Neuronal stem cell (in vitro differentiated cells): ENCODE measurements at regions not wholly inside any gene's neighbourhood (a gene's known extent, or its start where the extent isn't known, plus 50 kb on each side); places are given as distances from the start of the nearest gene placed in this dataset.

Source experiments
- DNase-seq: peaks from one replicate; pipeline ENCODE4 v3.0.0-alpha.2; 2013; ENCODE audit warnings: low spot score
- H2AFZ ChIP-seq: one replicate; pipeline ENCODE4 v1.6.1; 2013; ENCODE audit warnings: mild to moderate bottlenecking, low read length, inconsistent platforms
- H2AK5ac ChIP-seq: 2 replicates; pipeline ENCODE4 v1.6.1; 2013; ENCODE audit warnings: low read depth, mild to moderate bottlenecking, inconsistent platforms, low read length, moderate library complexity, mixed read lengths
- H2BK120ac ChIP-seq: 2 replicates; pipeline ENCODE4 v1.6.1; 2013; ENCODE audit warnings: low read depth, mild to moderate bottlenecking, inconsistent platforms, low read length, moderate library complexity, mixed read lengths
- H2BK12ac ChIP-seq: one replicate; pipeline ENCODE4 v1.6.1; 2013; ENCODE audit warnings: low read length, inconsistent platforms
- H2BK15ac ChIP-seq: 2 replicates; pipeline ENCODE4 v1.6.1; 2013; ENCODE audit warnings: mild to moderate bottlenecking, low read length, inconsistent platforms, mixed read lengths
- H2BK5ac ChIP-seq: one replicate; pipeline ENCODE4 v1.6.1; 2013; ENCODE audit warnings: inconsistent platforms, mild to moderate bottlenecking, low read length, moderate library complexity
- H3K14ac ChIP-seq: one replicate; pipeline ENCODE4 v1.6.1; 2013; ENCODE audit warnings: low read length, inconsistent platforms
- H3K18ac ChIP-seq: 2 replicates; pipeline ENCODE4 v1.6.1; 2013; ENCODE audit warnings: low read length, inconsistent platforms
- H3K23ac ChIP-seq: 2 replicates; pipeline ENCODE4 v1.6.1; 2013; ENCODE audit warnings: low read depth, mild to moderate bottlenecking, mixed read lengths, low read length, inconsistent platforms; ENCODE audit not compliant: poor library complexity
- H3K27ac ChIP-seq: replicated peaks from 3 replicates; pipeline ENCODE4 v1.5.1; 2013; ENCODE audit warnings: low read length, inconsistent platforms
- H3K27me3 ChIP-seq, 3 experiments: 2 replicates each; pipeline ENCODE4 v1.6.1; 2013; ENCODE audit warnings: low read length in 3 of 3, mild to moderate bottlenecking in 2 of 3, inconsistent platforms in 1 of 3, low read depth in 1 of 3, mixed read lengths in 1 of 3, moderate library complexity in 1 of 3; ENCODE audit not compliant: control insufficient read depth in 3 of 3, insufficient read depth in 3 of 3
- H3K36me3 ChIP-seq, 2 donors: replicated peaks in 1 of 2; 2 replicates each; pipeline ENCODE4 v1.6.1; 2013; ENCODE audit warnings: low read length in 2 of 2; ENCODE audit not compliant: control insufficient read depth in 2 of 2, insufficient read depth in 2 of 2
- H3K4ac ChIP-seq: 2 replicates; pipeline ENCODE4 v1.6.1; 2013; ENCODE audit warnings: inconsistent platforms, mild to moderate bottlenecking, low read length, moderate library complexity
- H3K4me1 ChIP-seq, 2 donors: 1 replicate in 1 of 2; 2 replicates in 1 of 2; pipeline ENCODE4 v1.6.1; 2013; ENCODE audit warnings: low read length in 2 of 2, low read depth in 1 of 2; ENCODE audit not compliant: control insufficient read depth in 2 of 2, insufficient read depth in 1 of 2
- H3K4me2 ChIP-seq: one replicate; pipeline ENCODE4 v1.6.1; 2013; ENCODE audit warnings: mild to moderate bottlenecking, low read length, inconsistent platforms; ENCODE audit not compliant: insufficient read depth, poor library complexity, severe bottlenecking
- H3K4me3 ChIP-seq, 2 donors: 2 replicates each; pipeline ENCODE4 v1.5.1; 2013; ENCODE audit warnings: low read length in 2 of 2, mild to moderate bottlenecking in 2 of 2, inconsistent platforms in 1 of 2, moderate library complexity in 1 of 2
- H3K79me1 ChIP-seq: one replicate; pipeline ENCODE4 v1.6.1; 2013; ENCODE audit warnings: low read depth, mild to moderate bottlenecking, inconsistent platforms, low read length, moderate library complexity
- H3K9ac ChIP-seq: one replicate; pipeline ENCODE4 v1.6.1; 2013; ENCODE audit warnings: mild to moderate bottlenecking, low read depth, low read length, inconsistent platforms; ENCODE audit not compliant: poor library complexity
- H3K9me3 ChIP-seq, 2 donors: replicated peaks in 1 of 2; 2 replicates each; pipeline versions ENCODE3 to v1.6.1; 2013; ENCODE audit warnings: low read length in 2 of 2, mild to moderate bottlenecking in 2 of 2, inconsistent platforms in 1 of 2, low read depth in 1 of 2, mixed read lengths in 1 of 2, moderate library complexity in 1 of 2; ENCODE audit not compliant: control insufficient read depth in 2 of 2, insufficient read depth in 1 of 2
- H4K8ac ChIP-seq: one replicate; pipeline ENCODE4 v1.6.1; 2013; ENCODE audit warnings: low read depth, mild to moderate bottlenecking, inconsistent platforms, low read length, moderate library complexity
- H4K91ac ChIP-seq: one replicate; pipeline ENCODE4 v1.6.1; 2013; ENCODE audit warnings: low read length, low read depth, mild to moderate bottlenecking, inconsistent platforms; ENCODE audit not compliant: poor library complexity
- WGBS, 2 donors: extraction: QIAGEN DNeasy Blood & Tissue Kit; methylation state at CpG; one replicate each; pipeline ENCODE4 v1.1.7; 2013; ENCODE audit warnings: missing lambda C conversion rate in 2 of 2, mixed read lengths in 1 of 2; ENCODE audit not compliant: insufficient read length in 2 of 2, insufficient replicate concordance in 1 of 2; ENCODE audit errors: extremely low coverage in 2 of 2; 5-methylcytosine and 5-hydroxymethylcytosine counted together

GRCh38 chr4:176579226-176579625, 213.5 kb downstream of the VEGFC start:
- H2AFZ ChIP-seq = no peak overlapping the region
- H3K18ac ChIP-seq = no peak overlapping the region
- peaks cover 1% of the 10 kb centered on the region for H3K79me1 ChIP-seq
- no peak overlapping the region for H3K27ac ChIP-seq
- H3K4me3 ChIP-seq = no peak overlapping the region
- H3K36me3 ChIP-seq = no peaks in the 10 kb centered on the region
- H2BK12ac ChIP-seq = no peak overlapping the region
- no peak overlapping the region for H2BK15ac ChIP-seq
- WGBS, 2 donors = no CpG with 5 or more reads among the region's 6 CpGs
- H2BK120ac ChIP-seq = no peak overlapping the region
- H3K14ac ChIP-seq = no peak overlapping the region
- no peak overlapping the region for H4K8ac ChIP-seq
- H3K27me3 ChIP-seq = no peaks in the 10 kb centered on the region
- no peak overlapping the region for H3K23ac ChIP-seq
- no peak overlapping the region for H3K4ac ChIP-seq
- H2AK5ac ChIP-seq = no peak overlapping the region
- no peak overlapping the region for H4K91ac ChIP-seq
- no peak overlapping the region for H3K4me2 ChIP-seq
- H2BK5ac ChIP-seq = no peak overlapping the region
- no peaks in the 10 kb centered on the region for H3K4me1 ChIP-seq
- no peak overlapping the region for H3K9ac ChIP-seq
- H3K9me3 ChIP-seq = no peaks in the 10 kb centered on the region
- no peak for DNase-seq

- Histone ChIP-seq H3K9me3 (no peaks in the 10 kb centered on the region), H2BK12ac (no peak overlapping the region), H3K27me3 (no peaks in the 10 kb centered on the region), H3K36me3 (no peaks in the 10 kb centered on the region), H3K23ac (no peak overlapping the region), H2AK5ac (no peak overlapping the region), H4K91ac (no peak overlapping the region), H3K27ac (no peak overlapping the region), H3K4ac (no peak overlapping the region), H3K79me1 (no peaks in the 10 kb centered on the region), H3K18ac (no peak overlapping the region), H4K8ac (no peak overlapping the region), H3K14ac (no peak overlapping the region), H3K4me1 (no peaks in the 10 kb centered on the region), H3K4me2 (no peak overlapping the region), H3K4me3 (no peak overlapping the region), H2AFZ (no peak overlapping the region), H3K9ac (no peak overlapping the region), H2BK120ac (no peak overlapping the region), H2BK15ac (no peak overlapping the region), H2BK5ac (no peak overlapping the region)
- WGBS, 2 donors = 100% methylated on average over 1 of the region's 5 CpGs
- DNase-seq = no peak
Observed at GRCh38 chr4:176583278-176583677, 209.4 kb downstream of the VEGFC start.

- Histone ChIP-seq H2AFZ (no peak overlapping the region), H3K4me2 (no peak overlapping the region), H2BK15ac (no peak overlapping the region), H2BK120ac (no peak overlapping the region), H2BK5ac (no peak overlapping the region), H2AK5ac (no peak overlapping the region), H3K79me1 (no peaks in the 10 kb centered on the region), H3K18ac (no peak overlapping the region), H3K4ac (no peak overlapping the region), H3K4me3 (no peak overlapping the region), H3K14ac (no peak overlapping the region), H4K91ac (no peak overlapping the region), H3K36me3 (no peaks in the 10 kb centered on the region), H2BK12ac (no peak overlapping the region), H3K9ac (no peak overlapping the region), H3K4me1 (no peaks in the 10 kb centered on the region), H3K9me3 (no peaks in the 10 kb centered on the region), H3K23ac (no peak overlapping the region), H3K27ac (no peak overlapping the region), H3K27me3 (no peaks in the 10 kb centered on the region), H4K8ac (no peak overlapping the region)
- DNase-seq = no peak
- WGBS, 2 donors = no CpG with 5 or more reads among the region's 7 CpGs
Observed at GRCh38 chr4:176584031-176584606, 208.6 kb downstream of the VEGFC start.

- Histone ChIP-seq H3K79me1 (no peaks in the 10 kb centered on the region), H2BK120ac (no peak overlapping the region), H3K14ac (no peak overlapping the region), H3K9ac (no peak overlapping the region), H2AFZ (no peak overlapping the region), H3K4me3 (no peak overlapping the region), H4K91ac (no peak overlapping the region), H2BK12ac (no peak overlapping the region), H3K4me1 (no peaks in the 10 kb centered on the region), H4K8ac (no peak overlapping the region), H2AK5ac (no peak overlapping the region), H3K4me2 (no peak overlapping the region), H3K23ac (no peak overlapping the region), H3K27ac (no peak overlapping the region), H2BK15ac (no peak overlapping the region), H3K4ac (no peak overlapping the region), H3K9me3 (peaks cover 0 to 3% of the 10 kb centered on the region in 2 donors), H3K18ac (no peak overlapping the region), H2BK5ac (no peak overlapping the region), H3K27me3 (no peaks in the 10 kb centered on the region), H3K36me3 (no peaks in the 10 kb centered on the region)
- WGBS, 2 donors = no CpG with 5 or more reads among the region's 2 CpGs
- no peak for DNase-seq
Observed at GRCh38 chr4:176587920-176588319, 204.8 kb downstream of the VEGFC start.
